GM12872 (cell line): ENCODE measurements at regions not wholly inside any gene's neighbourhood (a gene's known extent, or its start where the extent isn't known, plus 50 kb on each side); places are given as distances from the start of the nearest gene placed in this dataset.

Experiments
- CTCF ChIP-seq: IDR thresholded peaks from 3 replicates; pipeline ENCODE4 v1.5.1; 2011; ENCODE audit warnings: low read depth, mild to moderate bottlenecking, low read length, moderate library complexity; ENCODE audit not compliant: insufficient read depth

DNA sequence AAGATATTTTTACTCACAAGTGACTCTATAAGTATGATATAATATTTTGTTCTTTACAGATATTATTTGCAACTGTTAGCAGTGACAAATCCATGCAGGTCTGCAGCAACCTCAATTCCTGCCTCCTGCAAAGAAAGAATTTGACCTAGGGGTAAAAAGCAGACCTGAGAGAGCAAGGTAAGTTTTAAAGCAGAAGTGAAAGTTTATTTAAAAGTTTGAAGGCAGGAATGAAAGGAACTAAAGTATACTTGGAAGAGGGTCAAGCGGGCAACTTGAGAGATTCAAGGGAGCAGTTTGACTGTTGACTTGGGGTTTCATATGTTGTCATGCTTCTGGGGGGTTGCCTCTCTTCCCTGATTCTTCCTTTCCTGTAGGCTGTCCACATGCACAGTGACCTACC, 520.1 kb upstream of the PCDH20 start:
- TF ChIP-seq CTCF: no peak

- TF ChIP-seq CTCF: no peak
Measured at GRCh38 chr13:61927648-61928047, 512.0 kb upstream of the PCDH20 start.

DNA sequence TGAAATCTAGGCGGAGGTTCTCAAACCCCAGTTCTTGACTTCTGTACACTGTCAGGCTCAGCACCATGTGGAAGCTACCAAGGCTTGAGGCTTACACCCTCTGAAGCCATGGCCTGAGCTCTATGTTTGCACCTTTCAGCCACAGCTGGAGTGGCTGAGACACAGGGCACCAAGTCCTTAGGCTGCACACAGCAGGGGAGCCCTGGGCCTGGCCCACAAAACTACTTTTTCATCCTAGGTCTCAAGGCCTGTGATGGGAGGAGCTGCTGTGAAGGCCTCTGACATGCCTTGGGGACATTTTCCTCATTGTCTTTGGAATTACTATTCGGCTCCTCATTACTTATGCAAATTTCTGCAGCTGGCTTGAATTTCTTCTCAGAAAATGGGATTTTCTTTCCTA, 503.2 kb upstream of the PCDH20 start:
- no peak for TF ChIP-seq CTCF

- TF ChIP-seq CTCF: no peak
Measured at GRCh38 chr13:61916483-61916882, 500.8 kb upstream of the PCDH20 start.

GRCh38 chr13:61913183-61913582, 497.5 kb upstream of the PCDH20 start:
- TF ChIP-seq CTCF: no peak

DNA sequence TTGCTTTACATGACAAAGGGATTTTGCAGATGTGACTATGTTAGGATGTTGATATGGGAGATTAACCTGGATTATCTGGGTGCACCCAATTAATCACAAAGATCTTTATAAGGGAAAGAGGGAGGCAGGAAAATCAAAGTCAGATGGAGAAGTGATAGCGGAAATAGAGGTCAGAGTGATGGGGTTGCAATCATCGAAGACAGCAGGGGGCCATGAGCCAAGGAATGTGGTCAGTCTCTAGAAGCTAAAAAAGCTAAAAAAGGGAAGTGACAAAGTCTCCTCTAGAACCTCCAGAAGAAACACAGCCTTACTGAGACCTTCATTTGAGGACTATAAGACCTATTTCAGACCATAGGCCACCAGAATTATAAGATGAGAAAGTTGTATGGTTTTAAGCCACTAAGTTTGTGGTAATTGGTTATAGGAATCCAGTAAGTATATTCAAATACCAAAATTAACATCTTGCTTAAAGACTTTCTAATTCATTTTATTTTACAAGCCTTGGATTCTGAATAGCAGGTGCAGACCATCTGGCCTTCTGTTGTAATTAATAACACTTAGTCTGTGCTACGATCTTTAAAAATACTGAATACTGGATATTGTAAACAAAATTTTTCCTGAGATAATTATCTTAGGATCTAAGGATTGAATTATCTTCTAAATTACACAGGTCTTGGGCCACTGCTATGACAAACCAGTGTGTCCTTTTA, 493.4 kb upstream of the PCDH20 start:
- TF ChIP-seq CTCF: no peak

GRCh38 chr13:61905054-61905453, 489.4 kb upstream of the PCDH20 start:
- no peak for TF ChIP-seq CTCF
